K562 (cell line): ENCODE measurements at regions not wholly inside any gene's neighbourhood (a gene's known extent, or its start where the extent isn't known, plus 50 kb on each side); places are given as distances from the start of the nearest gene placed in this dataset.
A peak's percentile ranks its signal among the peaks of the same experiment; 100 is the strongest.

Source experiments
- BCL6 ChIP-seq: fragments of 250-450 bp; sonication (Bioruptor Pico); IDR thresholded peaks from 2 replicates; pipeline ENCODE4 v1.4.0; 2020
- HDAC1 ChIP-seq, 2 experiments: fragments of 450-650 bp; IDR thresholded peaks; 2 replicates each; pipeline ENCODE4 v1.6.1; 2016 to 2017; ENCODE audit warnings: inconsistent platforms in 1 of 2, mild to moderate bottlenecking in 1 of 2, moderate library complexity in 1 of 2
- KHSRP ChIP-seq: fragments of 450-650 bp; IDR thresholded peaks from 2 replicates; pipeline ENCODE4 v1.6.1; 2017
- MEF2A ChIP-seq: IDR thresholded peaks from 2 replicates; pipeline ENCODE4 v1.6.1; 2011; ENCODE audit warnings: low read depth, mild to moderate bottlenecking, low read length, moderate library complexity; ENCODE audit not compliant: control insufficient read depth
- RUNX1 ChIP-seq: sonication (generic); IDR thresholded peaks from 2 replicates; pipeline ENCODE4 v1.6.1; 2016; ENCODE audit warnings: antibody characterized with exemption, low read depth
- SMAD1 ChIP-seq: fragments of 150-350 bp; IDR thresholded peaks from 2 replicates; pipeline ENCODE4 v1.6.1; 2014; ENCODE audit warnings: low read length, low read depth; ENCODE audit not compliant: partially characterized antibody
- TEAD1 ChIP-seq, 2 experiments: fragments of 450-650 bp in 1 of 2; sonication (generic) in 1 of 2; formaldehyde crosslinking; IDR thresholded peaks; 2 replicates each; pipeline versions ENCODE4 v1.4.0 to v1.8.0; 2020 to 2022; ENCODE audit warnings: mild to moderate bottlenecking in 2 of 2, missing genetic modification reagents in 1 of 2
- THRA ChIP-seq: fragments of 450-650 bp; IDR thresholded peaks from 2 replicates; pipeline ENCODE4 v1.6.1; 2017; ENCODE audit warnings: mild to moderate bottlenecking, moderate library complexity
- ZBTB33 ChIP-seq: sonication (generic); formaldehyde crosslinking; IDR thresholded peaks from 2 replicates; pipeline ENCODE4 v1.8.1; 2023; ENCODE audit warnings: mild to moderate bottlenecking, missing genetic modification reagents
- ZNF347 ChIP-seq: fragments of 450-650 bp; formaldehyde crosslinking; IDR thresholded peaks from 2 replicates; pipeline ENCODE4 v1.4.0; 2020; ENCODE audit warnings: low read depth, mild to moderate bottlenecking, moderate library complexity
- ZNF41 ChIP-seq: fragments of 250-450 bp; sonication (Bioruptor Pico); conservative IDR thresholded peaks from 2 replicates; pipeline ENCODE4 v1.4.0; 2020; ENCODE audit warnings: mild to moderate bottlenecking
- TF ChIP-seq, protein P1 (sequence below), 2 experiments: IDR thresholded peaks in 1 of 2; conservative IDR thresholded peaks in 1 of 2; 2 replicates each; pipeline ENCODE4 v1.6.1; 2016; ENCODE audit warnings: low read depth in 2 of 2, mild to moderate bottlenecking in 1 of 2, missing compliant biosample characterization in 1 of 2, missing genetic modification characterization in 1 of 2, moderate library complexity in 1 of 2
- TF ChIP-seq, protein P2 (sequence below): fragments of 200-400 bp; formaldehyde crosslinking; IDR thresholded peaks from 2 replicates; pipeline ENCODE4 v1.6.1; 2017; ENCODE audit warnings: mild to moderate bottlenecking, low read depth, low read length, moderate library complexity
- TF ChIP-seq, protein P3 (sequence below), 2 experiments: IDR thresholded peaks; 2 replicates each; pipeline ENCODE4 v1.6.1; 2011; ENCODE audit warnings: borderline replicate concordance in 1 of 2, control low read depth in 1 of 2, low read depth in 1 of 2, low read length in 1 of 2, mild to moderate bottlenecking in 1 of 2, mixed read lengths in 1 of 2, moderate library complexity in 1 of 2; ENCODE audit not compliant: insufficient read depth in 1 of 2, insufficient read length in 1 of 2, poor library complexity in 1 of 2, severe bottlenecking in 1 of 2; ENCODE audit errors: extremely low read depth in 1 of 2
- TF ChIP-seq, protein P4 (sequence below): IDR thresholded peaks from 2 replicates; pipeline ENCODE4 v1.6.1; 2014; ENCODE audit warnings: antibody characterized with exemption

GRCh38 chr1:201648907-201649721 is 110.2 kb downstream of the NAV1 start (continued):
- TF ChIP-seq TEAD1 (CRISPR knock-in tag; IDR thresholded peaks at IDR 0.05) (peak in 1 of 2 experiments; percentile 3; a peak in 1 of 4 replicates), ZNF347 (CRISPR knock-in tag) (no peak), MEF2A (no peak), THRA (no peak), RUNX1 (no peak), SMAD1 (no peak), ZBTB33 (CRISPR knock-in tag) (no peak), HDAC1 (IDR thresholded peaks at IDR 0.05) (no peak), ZNF41 (CRISPR knock-in tag) (no peak), KHSRP (no peak), BCL6 (no peak)
- TF ChIP-seq, protein P1, sequence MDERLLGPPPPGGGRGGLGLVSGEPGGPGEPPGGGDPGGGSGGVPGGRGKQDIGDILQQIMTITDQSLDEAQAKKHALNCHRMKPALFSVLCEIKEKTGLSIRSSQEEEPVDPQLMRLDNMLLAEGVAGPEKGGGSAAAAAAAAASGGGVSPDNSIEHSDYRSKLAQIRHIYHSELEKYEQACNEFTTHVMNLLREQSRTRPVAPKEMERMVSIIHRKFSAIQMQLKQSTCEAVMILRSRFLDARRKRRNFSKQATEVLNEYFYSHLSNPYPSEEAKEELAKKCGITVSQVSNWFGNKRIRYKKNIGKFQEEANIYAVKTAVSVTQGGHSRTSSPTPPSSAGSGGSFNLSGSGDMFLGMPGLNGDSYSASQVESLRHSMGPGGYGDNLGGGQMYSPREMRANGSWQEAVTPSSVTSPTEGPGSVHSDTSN (CRISPR knock-in tag; IDR thresholded peaks at IDR 0.05; ENCODE audit: low read depth): no peak
- TF ChIP-seq, protein P1 (tag; conservative IDR thresholded peaks at IDR 0.05; ENCODE audit: low read depth): no peak
- TF ChIP-seq, protein P2, sequence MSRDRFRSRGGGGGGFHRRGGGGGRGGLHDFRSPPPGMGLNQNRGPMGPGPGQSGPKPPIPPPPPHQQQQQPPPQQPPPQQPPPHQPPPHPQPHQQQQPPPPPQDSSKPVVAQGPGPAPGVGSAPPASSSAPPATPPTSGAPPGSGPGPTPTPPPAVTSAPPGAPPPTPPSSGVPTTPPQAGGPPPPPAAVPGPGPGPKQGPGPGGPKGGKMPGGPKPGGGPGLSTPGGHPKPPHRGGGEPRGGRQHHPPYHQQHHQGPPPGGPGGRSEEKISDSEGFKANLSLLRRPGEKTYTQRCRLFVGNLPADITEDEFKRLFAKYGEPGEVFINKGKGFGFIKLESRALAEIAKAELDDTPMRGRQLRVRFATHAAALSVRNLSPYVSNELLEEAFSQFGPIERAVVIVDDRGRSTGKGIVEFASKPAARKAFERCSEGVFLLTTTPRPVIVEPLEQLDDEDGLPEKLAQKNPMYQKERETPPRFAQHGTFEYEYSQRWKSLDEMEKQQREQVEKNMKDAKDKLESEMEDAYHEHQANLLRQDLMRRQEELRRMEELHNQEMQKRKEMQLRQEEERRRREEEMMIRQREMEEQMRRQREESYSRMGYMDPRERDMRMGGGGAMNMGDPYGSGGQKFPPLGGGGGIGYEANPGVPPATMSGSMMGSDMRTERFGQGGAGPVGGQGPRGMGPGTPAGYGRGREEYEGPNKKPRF: no peak
- TF ChIP-seq, protein P3, sequence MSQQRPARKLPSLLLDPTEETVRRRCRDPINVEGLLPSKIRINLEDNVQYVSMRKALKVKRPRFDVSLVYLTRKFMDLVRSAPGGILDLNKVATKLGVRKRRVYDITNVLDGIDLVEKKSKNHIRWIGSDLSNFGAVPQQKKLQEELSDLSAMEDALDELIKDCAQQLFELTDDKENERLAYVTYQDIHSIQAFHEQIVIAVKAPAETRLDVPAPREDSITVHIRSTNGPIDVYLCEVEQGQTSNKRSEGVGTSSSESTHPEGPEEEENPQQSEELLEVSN (IDR thresholded peaks at IDR 0.05; ENCODE audit: borderline replicate concordance in 1 of 2, extremely low read depth in 1 of 2, insufficient read depth in 1 of 2, insufficient read length in 1 of 2, low read depth in 1 of 2, low read length in 1 of 2, poor library complexity in 1 of 2, severe bottlenecking in 1 of 2): no peak
- TF ChIP-seq, protein P4, sequence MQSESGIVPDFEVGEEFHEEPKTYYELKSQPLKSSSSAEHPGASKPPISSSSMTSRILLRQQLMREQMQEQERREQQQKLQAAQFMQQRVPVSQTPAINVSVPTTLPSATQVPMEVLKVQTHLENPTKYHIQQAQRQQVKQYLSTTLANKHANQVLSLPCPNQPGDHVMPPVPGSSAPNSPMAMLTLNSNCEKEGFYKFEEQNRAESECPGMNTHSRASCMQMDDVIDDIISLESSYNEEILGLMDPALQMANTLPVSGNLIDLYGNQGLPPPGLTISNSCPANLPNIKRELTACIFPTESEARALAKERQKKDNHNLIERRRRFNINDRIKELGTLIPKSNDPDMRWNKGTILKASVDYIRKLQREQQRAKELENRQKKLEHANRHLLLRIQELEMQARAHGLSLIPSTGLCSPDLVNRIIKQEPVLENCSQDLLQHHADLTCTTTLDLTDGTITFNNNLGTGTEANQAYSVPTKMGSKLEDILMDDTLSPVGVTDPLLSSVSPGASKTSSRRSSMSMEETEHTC: no peak
